GM10248 (cell line): ENCODE measurements at regions not wholly inside any gene's neighbourhood (a gene's known extent, or its start where the extent isn't known, plus 50 kb on each side); places are given as distances from the start of the nearest gene placed in this dataset.
"Not testable (repeated sequence)": the region's sequence is repeated elsewhere in the genome, so short reads cannot be mapped to it uniquely, and the experiment has no call there.

Experiments
- CTCF ChIA-PET: fragments of 300-600 bp; sonication (Branson Sonifier 250); formaldehyde crosslinking; extraction: SDS; loops from one replicate; lab custom pipeline; 2021; ENCODE audit warnings: antibody characterized with exemption; lab: Yijun Ruan, JAX
- POLR2A ChIA-PET: fragments of 350-650 bp; sonication (Branson Sonifier 250); formaldehyde crosslinking; extraction: SDS; loops from one replicate; lab custom pipeline; 2020; ENCODE audit warnings: antibody characterized with exemption; lab: Yijun Ruan, JAX
- DNase-seq: peaks from one replicate; pipeline ENCODE4 v3.0.0; 2012; ENCODE audit errors: extremely low spot score
- TF ChIP-seq, protein P1 (sequence below): IDR thresholded peaks from 2 replicates; pipeline ENCODE4 v1.5.1; 2012; ENCODE audit warnings: mild to moderate bottlenecking, low read depth; ENCODE audit errors: extremely low read depth, missing control alignments, control extremely low read depth

GRCh38 chr6:157741948-157742556 lies 81.0 kb upstream of the SNX9 start:
- ChIA-PET CTCF (interaction anchor here (1.0 to 2.1 kb wide), 2 partner anchors 15 to 75 kb away, joined by 3 to 4 read pairs; no protein-coding TSS in a partner anchor), POLR2A (no interaction called here)
- TF ChIP-seq, protein P1, sequence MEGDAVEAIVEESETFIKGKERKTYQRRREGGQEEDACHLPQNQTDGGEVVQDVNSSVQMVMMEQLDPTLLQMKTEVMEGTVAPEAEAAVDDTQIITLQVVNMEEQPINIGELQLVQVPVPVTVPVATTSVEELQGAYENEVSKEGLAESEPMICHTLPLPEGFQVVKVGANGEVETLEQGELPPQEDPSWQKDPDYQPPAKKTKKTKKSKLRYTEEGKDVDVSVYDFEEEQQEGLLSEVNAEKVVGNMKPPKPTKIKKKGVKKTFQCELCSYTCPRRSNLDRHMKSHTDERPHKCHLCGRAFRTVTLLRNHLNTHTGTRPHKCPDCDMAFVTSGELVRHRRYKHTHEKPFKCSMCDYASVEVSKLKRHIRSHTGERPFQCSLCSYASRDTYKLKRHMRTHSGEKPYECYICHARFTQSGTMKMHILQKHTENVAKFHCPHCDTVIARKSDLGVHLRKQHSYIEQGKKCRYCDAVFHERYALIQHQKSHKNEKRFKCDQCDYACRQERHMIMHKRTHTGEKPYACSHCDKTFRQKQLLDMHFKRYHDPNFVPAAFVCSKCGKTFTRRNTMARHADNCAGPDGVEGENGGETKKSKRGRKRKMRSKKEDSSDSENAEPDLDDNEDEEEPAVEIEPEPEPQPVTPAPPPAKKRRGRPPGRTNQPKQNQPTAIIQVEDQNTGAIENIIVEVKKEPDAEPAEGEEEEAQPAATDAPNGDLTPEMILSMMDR: no peak
- no peak for DNase-seq

DNA sequence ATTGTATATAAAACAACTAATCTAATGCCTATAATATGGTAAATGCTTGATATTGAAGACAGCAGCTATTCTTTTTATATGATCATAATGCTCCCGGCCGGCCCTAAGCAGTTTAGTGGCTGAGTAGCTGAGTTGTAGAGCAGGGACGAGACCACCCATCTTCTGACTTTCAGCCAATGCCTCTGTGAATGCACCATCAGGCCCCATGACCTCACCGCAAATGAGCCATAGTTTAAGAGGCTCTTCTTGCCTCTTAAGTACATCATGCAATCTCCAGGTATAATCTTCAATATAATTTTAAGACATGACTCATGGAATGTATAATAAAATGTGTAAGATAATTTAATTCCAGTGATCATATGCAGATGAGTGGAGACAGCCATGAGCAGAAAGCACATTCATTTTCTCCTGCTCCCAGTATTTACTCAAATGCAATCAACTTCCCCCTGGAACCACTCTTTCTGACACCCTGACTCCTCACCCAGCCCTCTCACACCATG lies 78.9 kb upstream of the SNX9 start:
- POLR2A ChIA-PET: no interaction called here
- DNase-seq: no peak
- CTCF ChIA-PET: interaction anchor here (2.2 kb wide), 1 partner anchor 12 kb away, joined by 5 read pairs; no protein-coding TSS in a partner anchor
- TF ChIP-seq, protein P1: no peak

- ChIA-PET POLR2A (no interaction called here), CTCF (interaction anchor here (1.0 to 2.4 kb wide), 3 partner anchors 10 to 54 kb away, joined by 3 to 5 read pairs (median 4); no protein-coding TSS in a partner anchor)
- TF ChIP-seq, protein P1: no peak
- DNase-seq: no peak
These were observed 76.1 kb upstream of the SNX9 start for GRCh38 chr6:157746897-157747296.

GRCh38 chr6:157747370-157747769 lies 75.7 kb upstream of the SNX9 start:
- ChIA-PET CTCF (interaction anchor here (1.5 to 2.4 kb wide), 2 partner anchors 10 to 16 kb away, joined by 4 to 5 read pairs; no protein-coding TSS in a partner anchor), POLR2A (no interaction called here)
- DNase-seq: no peak
- TF ChIP-seq, protein P1: no peak

DNA sequence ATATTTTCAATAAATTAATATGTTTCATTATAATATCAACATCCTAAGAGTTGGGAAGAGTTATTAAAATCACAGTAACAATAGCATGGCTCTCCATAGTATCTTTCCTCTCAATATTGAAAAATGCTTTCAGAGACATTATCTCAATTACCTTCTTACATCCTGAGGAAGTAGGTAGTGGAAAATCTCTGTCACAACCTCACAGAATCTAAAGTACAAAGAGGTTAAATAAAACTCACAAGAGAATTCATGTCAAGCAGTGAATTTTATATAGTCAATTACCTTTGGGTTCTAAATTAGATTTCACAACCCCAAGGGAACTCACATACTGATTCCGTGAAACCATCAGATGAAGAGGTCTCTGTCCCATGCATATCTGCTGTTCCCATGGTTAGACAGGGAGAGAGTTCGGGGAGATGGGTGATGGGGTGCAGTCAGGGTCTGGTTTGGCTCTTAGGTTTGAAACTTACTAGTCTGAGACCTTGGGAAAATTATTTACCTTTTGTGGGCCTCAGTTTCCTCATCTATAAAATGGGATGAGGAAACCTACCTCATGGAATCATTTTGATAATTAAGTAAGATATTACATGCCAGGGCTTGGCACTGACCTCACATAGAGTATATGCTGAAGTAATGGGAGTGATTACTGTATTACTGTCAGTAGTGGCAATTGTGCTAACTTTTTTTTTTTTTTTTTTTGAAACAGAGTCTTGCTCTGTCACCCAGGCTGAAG lies 74.0 kb upstream of the SNX9 start:
- TF ChIP-seq, protein P1: no peak
- no peak for DNase-seq
- POLR2A ChIA-PET: no interaction called here

DNA sequence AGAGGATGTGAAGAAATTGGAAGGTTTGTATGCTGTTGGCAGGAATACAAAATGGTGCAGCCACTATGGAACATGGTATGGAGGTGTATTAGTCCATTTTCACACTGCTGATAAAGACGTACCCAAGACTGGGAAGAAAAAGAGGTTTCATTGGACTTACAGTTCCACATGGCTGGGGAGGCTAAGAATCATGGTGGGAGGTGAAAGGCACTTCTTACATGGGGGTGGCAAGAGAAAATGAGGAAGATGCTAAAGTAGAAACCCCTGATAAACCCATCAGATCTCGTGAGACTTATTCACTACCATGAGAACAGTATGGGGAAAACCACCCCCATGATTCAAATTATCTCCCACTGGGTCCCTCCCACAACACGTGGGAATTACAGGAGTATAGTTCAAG lies 72.1 kb upstream of the SNX9 start:
- POLR2A ChIA-PET, CTCF ChIA-PET, DNase-seq: not testable (repeated sequence)

More for the DNA sequence above, 74.0 kb upstream of the SNX9 start:
- CTCF ChIA-PET: no interaction called here
